Parathyroid adenoma (tissue), 2 donors: ENCODE measurements at regions not wholly inside any gene's neighbourhood (a gene's known extent, or its start where the extent isn't known, plus 50 kb on each side); places are given as distances from the start of the nearest gene placed in this dataset.

Experiments
- H2AFZ ChIP-seq: fragments of 300-600 bp; sonication (generic); one replicate; pipeline ENCODE4 v1.7.0; 2017; ENCODE audit warnings: antibody characterized with exemption, mild to moderate bottlenecking
- H3K27ac ChIP-seq: fragments of 300-600 bp; sonication (generic); one replicate; pipeline ENCODE4 v1.7.0; 2017
- H3K27me3 ChIP-seq: fragments of 300-600 bp; sonication (generic); one replicate; pipeline ENCODE4 v1.7.0; 2017; ENCODE audit warnings: low read length; ENCODE audit not compliant: control insufficient read depth, insufficient read depth
- H3K36me3 ChIP-seq: fragments of 300-600 bp; sonication (generic); one replicate; pipeline ENCODE4 v1.7.0; 2017; ENCODE audit warnings: low read length; ENCODE audit not compliant: control insufficient read depth, insufficient read depth
- H3K4me1 ChIP-seq: fragments of 300-600 bp; sonication (generic); one replicate; pipeline ENCODE4 v1.7.0; 2017; ENCODE audit warnings: control low read depth
- H3K4me2 ChIP-seq: fragments of 300-600 bp; sonication (generic); one replicate; pipeline ENCODE4 v1.7.0; 2017; ENCODE audit warnings: low read length
- H3K4me3 ChIP-seq: fragments of 300-600 bp; sonication (generic); one replicate; pipeline ENCODE4 v1.7.0; 2017; ENCODE audit warnings: low read depth, low read length
- H3K79me2 ChIP-seq: fragments of 300-600 bp; sonication (generic); one replicate; pipeline ENCODE4 v1.7.0; 2017; ENCODE audit warnings: control low read depth
- H3K9ac ChIP-seq: fragments of 300-600 bp; sonication (generic); one replicate; pipeline ENCODE4 v1.7.0; 2017; ENCODE audit warnings: mild to moderate bottlenecking
- H3K9me3 ChIP-seq: fragments of 300-600 bp; sonication (generic); one replicate; pipeline ENCODE4 v1.7.0; 2017; ENCODE audit warnings: low read length; ENCODE audit not compliant: control insufficient read depth
- CTCF ChIP-seq: fragments of 300-600 bp; sonication (generic); IDR thresholded peaks from one replicate; pipeline ENCODE4 v1.7.0; 2017; ENCODE audit warnings: antibody characterized with exemption, mild to moderate bottlenecking
- donor health status: primary hyperparathyroidism.

- H3K79me2 ChIP-seq, result no peaks in the 10 kb centered on the region
- no peaks in the 10 kb centered on the region for H3K27me3 ChIP-seq
- H3K4me1 ChIP-seq, result no peaks in the 10 kb centered on the region
- H3K36me3 ChIP-seq, result no peaks in the 10 kb centered on the region
- no peak overlapping the region for H3K9ac ChIP-seq
- H3K4me3 ChIP-seq, result no peak overlapping the region
- H3K27ac ChIP-seq, result no peak overlapping the region
- no peak overlapping the region for H3K4me2 ChIP-seq
- H2AFZ ChIP-seq, result no peak overlapping the region
- TF ChIP-seq CTCF, result no peak
- H3K9me3 ChIP-seq, result no peaks in the 10 kb centered on the region
These were observed 955.5 kb downstream of the TMTC2 start for GRCh38 chr12:83642205-83642604.

GRCh38 chr12:83641789-83642188 is 955.1 kb downstream of the TMTC2 start:
- Histone ChIP-seq H3K36me3 (no peaks in the 10 kb centered on the region), H3K9ac (no peak overlapping the region), H3K79me2 (no peaks in the 10 kb centered on the region), H3K9me3 (no peaks in the 10 kb centered on the region), H3K4me3 (no peak overlapping the region), H3K27ac (no peak overlapping the region), H2AFZ (no peak overlapping the region), H3K27me3 (no peaks in the 10 kb centered on the region), H3K4me2 (no peak overlapping the region), H3K4me1 (no peaks in the 10 kb centered on the region)
- TF ChIP-seq CTCF, result no peak

- no peaks in the 10 kb centered on the region for H3K27me3 ChIP-seq
- H3K9ac ChIP-seq, result no peak overlapping the region
- H3K4me3 ChIP-seq, result no peak overlapping the region
- no peak overlapping the region for H3K4me2 ChIP-seq
- H3K9me3 ChIP-seq, result no peaks in the 10 kb centered on the region
- no peaks in the 10 kb centered on the region for H3K4me1 ChIP-seq
- no peak overlapping the region for H3K27ac ChIP-seq
- H2AFZ ChIP-seq, result no peak overlapping the region
- TF ChIP-seq CTCF, result no peak
- H3K36me3 ChIP-seq, result no peaks in the 10 kb centered on the region
- H3K79me2 ChIP-seq, result no peaks in the 10 kb centered on the region
These were observed 948.1 kb downstream of the TMTC2 start for GRCh38 chr12:83634726-83635267.

GRCh38 chr12:83630526-83630925 is 943.8 kb downstream of the TMTC2 start:
- no peak overlapping the region for H3K4me3 ChIP-seq
- no peaks in the 10 kb centered on the region for H3K27me3 ChIP-seq
- H3K79me2 ChIP-seq, result no peaks in the 10 kb centered on the region
- H2AFZ ChIP-seq, result no peak overlapping the region
- no peak overlapping the region for H3K9ac ChIP-seq
- no peaks in the 10 kb centered on the region for H3K9me3 ChIP-seq
- no peaks in the 10 kb centered on the region for H3K4me1 ChIP-seq
- no peaks in the 10 kb centered on the region for H3K36me3 ChIP-seq
- no peak overlapping the region for H3K4me2 ChIP-seq
- no peak overlapping the region for H3K27ac ChIP-seq
- TF ChIP-seq CTCF, result no peak

GRCh38 chr12:83629931-83630330 is 943.2 kb downstream of the TMTC2 start:
- no peak overlapping the region for H3K9ac ChIP-seq
- H3K4me1 ChIP-seq, result no peaks in the 10 kb centered on the region
- H3K79me2 ChIP-seq, result no peaks in the 10 kb centered on the region
- H3K27ac ChIP-seq, result no peak overlapping the region
- no peak overlapping the region for H3K4me3 ChIP-seq
- no peak overlapping the region for H2AFZ ChIP-seq
- no peaks in the 10 kb centered on the region for H3K9me3 ChIP-seq
- no peaks in the 10 kb centered on the region for H3K36me3 ChIP-seq
- no peak overlapping the region for H3K4me2 ChIP-seq
- H3K27me3 ChIP-seq, result no peaks in the 10 kb centered on the region
- TF ChIP-seq CTCF, result no peak
